ENCODE measurements at regions not wholly inside any gene's neighbourhood (a gene's known extent, or its start where the extent isn't known, plus 50 kb on each side); places are given as distances from the start of the nearest gene placed in this dataset.
"Not testable (repeated sequence)": the region's sequence is repeated elsewhere in the genome, so short reads cannot be mapped to it uniquely, and the experiment has no call there.

DNA sequence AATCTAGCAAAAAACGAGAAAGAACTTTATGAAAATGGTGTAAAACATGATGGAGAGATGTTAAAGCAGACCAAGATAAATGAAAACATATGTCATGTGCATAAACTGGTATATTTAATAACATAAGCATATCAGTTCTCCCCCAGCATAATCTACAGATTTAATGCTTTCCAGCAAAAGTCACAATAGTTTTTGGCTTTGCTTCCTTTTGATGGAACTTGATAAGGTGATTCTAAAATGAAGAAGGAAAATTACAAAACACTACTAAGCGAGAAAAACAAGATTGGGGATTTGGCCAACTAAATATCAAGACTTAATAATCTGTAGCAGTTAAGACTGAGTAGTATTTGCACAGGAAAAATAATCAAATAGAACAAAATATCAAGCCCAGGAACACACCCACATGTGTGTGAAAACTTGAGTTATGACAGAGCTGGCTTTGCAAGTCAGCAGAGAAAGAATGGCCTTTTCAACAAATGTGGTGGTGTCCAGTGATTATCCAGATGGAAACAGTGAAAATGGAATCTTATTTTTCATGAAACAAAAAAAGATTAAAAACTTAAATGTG, 83.7 kb upstream of the L3MBTL4 start:
- Mint-ChIP-seq H3K9me3 (no peaks in the 10 kb centered on the region), H3K27ac (no peak overlapping the region), H3K27me3 (no peaks in the 10 kb centered on the region), H3K36me3 (ENCODE audit: low read depth) (no peaks in the 10 kb centered on the region), H3K4me3 (no peak overlapping the region), H3K4me1 (ENCODE audit: low read depth) (no peaks in the 10 kb centered on the region)
- no peak for DNase-seq

GRCh38 chr18:6504605-6505497, 90.1 kb upstream of the L3MBTL4 start:
- no peaks in the 10 kb centered on the region for H3K36me3 Mint-ChIP-seq (ENCODE audit: low read depth)
- no peak overlapping the region for H3K4me3 Mint-ChIP-seq
- no peaks in the 10 kb centered on the region for H3K27me3 Mint-ChIP-seq
- no peaks in the 10 kb centered on the region for H3K4me1 Mint-ChIP-seq (ENCODE audit: low read depth)
- DNase-seq = no peak
- no peaks in the 10 kb centered on the region for H3K9me3 Mint-ChIP-seq
- no peak overlapping the region for H3K27ac Mint-ChIP-seq

DNA sequence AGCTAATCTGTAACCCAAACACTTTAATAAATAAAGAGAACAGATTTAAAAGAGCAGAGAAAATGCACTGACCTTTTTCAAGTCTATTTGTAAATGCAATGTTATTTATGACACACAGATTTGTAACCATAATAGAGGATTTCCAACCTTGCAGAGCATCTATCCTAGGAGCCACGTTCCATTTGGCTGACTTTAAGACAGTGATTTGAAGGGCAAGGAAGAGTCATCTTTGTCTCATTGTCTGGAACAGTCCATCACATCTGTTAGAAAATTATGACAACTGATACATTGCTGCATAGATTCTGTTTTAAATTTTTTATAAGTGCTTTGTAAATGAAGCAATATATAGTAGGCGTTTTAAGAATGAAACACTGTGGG, 90.8 kb upstream of the L3MBTL4 start:
- Mint-ChIP-seq H3K27me3 (no peaks in the 10 kb centered on the region), H3K36me3 (ENCODE audit: low read depth) (no peaks in the 10 kb centered on the region), H3K27ac (no peak overlapping the region), H3K4me3 (no peak overlapping the region), H3K4me1 (ENCODE audit: low read depth) (no peaks in the 10 kb centered on the region), H3K9me3 (no peaks in the 10 kb centered on the region)
- no peak for DNase-seq

DNA sequence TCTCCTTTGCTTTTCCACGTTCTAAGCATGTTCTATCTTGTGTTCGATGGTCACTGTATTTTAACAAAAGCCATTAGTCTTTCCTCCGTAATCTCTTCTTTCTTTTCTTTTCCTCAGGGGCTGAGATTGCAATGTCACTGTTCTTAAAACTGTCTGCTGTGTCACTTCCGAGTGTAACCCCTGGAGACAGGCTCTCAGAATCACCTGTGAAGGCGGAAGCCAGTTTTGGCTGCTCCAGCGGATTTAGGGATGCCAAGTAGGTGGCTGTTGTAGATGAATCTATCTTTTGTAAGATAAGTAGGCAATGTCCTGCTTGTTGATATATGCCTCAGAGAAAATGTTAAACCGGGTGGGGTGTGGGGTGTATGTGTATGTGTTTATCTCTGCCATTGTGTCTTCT, 94.7 kb upstream of the L3MBTL4 start:
- H3K27me3 Mint-ChIP-seq = no peaks in the 10 kb centered on the region

GRCh38 chr18:6509832-6510231, 95.1 kb upstream of the L3MBTL4 start:
- Mint-ChIP-seq H3K36me3 (ENCODE audit: low read depth) (no peaks in the 10 kb centered on the region), H3K4me3 (no peak overlapping the region), H3K27me3 (no peaks in the 10 kb centered on the region), H3K4me1 (ENCODE audit: low read depth) (no peaks in the 10 kb centered on the region), H3K9me3 (peaks cover 2% of the 10 kb centered on the region), H3K27ac (no peak overlapping the region)
- DNase-seq = no peak

More for the DNA sequence above, 94.7 kb upstream of the L3MBTL4 start:
- Mint-ChIP-seq H3K9me3 (peaks cover 2% of the 10 kb centered on the region), H3K4me3 (no peak overlapping the region), H3K36me3 (ENCODE audit: low read depth) (no peaks in the 10 kb centered on the region), H3K27ac (no peak overlapping the region), H3K4me1 (ENCODE audit: low read depth) (no peaks in the 10 kb centered on the region)
- DNase-seq = no peak

- no peaks in the 10 kb centered on the region for H3K27me3 Mint-ChIP-seq
- no peak overlapping the region for H3K4me3 Mint-ChIP-seq
Observed at GRCh38 chr18:6520901-6521300, 106.2 kb upstream of the L3MBTL4 start.

DNA sequence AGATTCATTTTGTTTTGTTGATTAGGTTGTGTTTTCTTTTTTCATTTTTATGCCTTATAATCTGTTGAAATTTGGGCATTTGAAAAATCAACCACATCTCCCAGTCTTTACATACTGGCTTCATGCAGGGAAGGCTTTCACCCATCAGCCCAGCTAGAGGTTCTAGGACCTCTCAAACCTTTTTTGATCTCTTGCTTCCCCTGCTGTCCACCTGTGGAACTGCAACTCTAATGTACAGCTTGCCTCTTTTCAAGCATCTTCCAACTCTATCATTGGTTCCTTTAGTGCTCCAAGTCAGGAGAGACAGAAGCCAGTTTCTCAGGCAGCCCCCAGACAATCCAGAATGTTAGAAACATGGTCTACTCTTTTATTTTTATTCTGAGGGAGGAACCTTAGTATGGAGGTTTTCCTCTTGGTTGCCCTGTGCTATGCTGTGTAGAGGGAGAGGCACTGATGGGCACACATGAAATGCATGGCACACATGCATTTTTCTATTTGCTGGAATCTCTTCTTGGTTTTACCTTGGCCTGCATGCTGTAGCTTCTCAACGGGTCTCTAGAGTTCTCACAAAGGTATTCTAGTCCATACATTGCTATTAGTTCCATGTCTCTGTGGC, 107.2 kb upstream of the L3MBTL4 start:
- H3K27me3 Mint-ChIP-seq = no peaks in the 10 kb centered on the region
- no peaks in the 10 kb centered on the region for H3K4me1 Mint-ChIP-seq (ENCODE audit: low read depth)
- no peak overlapping the region for H3K27ac Mint-ChIP-seq
- H3K36me3 Mint-ChIP-seq (ENCODE audit: low read depth) = no peaks in the 10 kb centered on the region
- DNase-seq = no peak
- peaks cover 17% of the 10 kb centered on the region for H3K9me3 Mint-ChIP-seq
- H3K4me3 Mint-ChIP-seq = no peak overlapping the region

More at GRCh38 chr18:6520901-6521300, 106.2 kb upstream of the L3MBTL4 start:
- H3K27ac Mint-ChIP-seq = no peak overlapping the region
- no peaks in the 10 kb centered on the region for H3K4me1 Mint-ChIP-seq (ENCODE audit: low read depth)
- no peak for DNase-seq
- H3K9me3 Mint-ChIP-seq = peaks cover 17% of the 10 kb centered on the region
- H3K36me3 Mint-ChIP-seq (ENCODE audit: low read depth) = no peaks in the 10 kb centered on the region

DNA sequence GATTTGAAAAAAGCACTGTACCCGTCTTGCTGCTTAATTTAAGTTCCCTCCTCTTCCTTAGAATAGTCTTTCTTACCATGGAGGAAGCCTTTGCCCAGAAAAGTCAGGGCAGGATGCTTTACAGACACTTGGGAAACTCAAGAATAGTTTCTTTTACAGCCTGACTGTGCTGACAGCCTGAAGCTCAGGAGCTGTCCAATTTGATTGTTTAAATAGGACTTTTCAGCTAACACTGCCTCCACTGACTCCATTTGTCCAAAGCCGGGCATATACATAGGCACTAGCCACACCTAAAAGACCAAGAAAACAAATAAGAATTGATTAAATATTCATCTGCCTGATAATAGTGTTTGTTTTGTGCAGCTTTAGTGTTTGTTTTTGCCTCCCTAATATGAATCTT, 110.9 kb upstream of the L3MBTL4 start:
- Mint-ChIP-seq H3K27me3 (no peaks in the 10 kb centered on the region), H3K9me3 (peaks cover 12% of the 10 kb centered on the region), H3K27ac (no peak overlapping the region), H3K36me3 (ENCODE audit: low read depth) (no peaks in the 10 kb centered on the region), H3K4me3 (no peak overlapping the region), H3K4me1 (ENCODE audit: low read depth) (no peaks in the 10 kb centered on the region)
- no peak for DNase-seq

DNA sequence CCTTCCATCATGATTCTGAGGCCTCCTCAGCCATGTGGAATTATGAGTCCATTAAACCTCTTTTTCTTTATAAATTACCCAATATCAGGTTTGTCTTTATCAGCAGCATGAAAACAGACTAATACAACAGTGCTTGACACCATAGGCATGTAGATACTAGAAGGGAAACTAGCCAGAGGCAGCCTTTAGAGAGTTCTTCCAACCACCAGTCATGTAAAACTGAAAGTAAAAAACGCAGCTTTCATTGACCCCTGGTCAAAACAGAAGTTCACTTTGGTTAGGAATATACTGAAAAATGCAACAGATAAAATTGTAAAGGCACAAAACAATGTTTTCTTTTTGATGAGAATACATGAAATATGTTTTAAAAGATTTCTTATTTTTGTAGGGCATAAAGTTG, 122.8 kb upstream of the L3MBTL4 start:
- H3K9me3 Mint-ChIP-seq = peaks cover 4% of the 10 kb centered on the region
- no peaks in the 10 kb centered on the region for H3K4me1 Mint-ChIP-seq (ENCODE audit: low read depth)
- H3K27ac Mint-ChIP-seq = no peak overlapping the region
- H3K4me3 Mint-ChIP-seq = no peak overlapping the region
- no peak for DNase-seq
- peaks cover 3% of the 10 kb centered on the region for H3K27me3 Mint-ChIP-seq
- H3K36me3 Mint-ChIP-seq (ENCODE audit: low read depth) = no peaks in the 10 kb centered on the region

DNA sequence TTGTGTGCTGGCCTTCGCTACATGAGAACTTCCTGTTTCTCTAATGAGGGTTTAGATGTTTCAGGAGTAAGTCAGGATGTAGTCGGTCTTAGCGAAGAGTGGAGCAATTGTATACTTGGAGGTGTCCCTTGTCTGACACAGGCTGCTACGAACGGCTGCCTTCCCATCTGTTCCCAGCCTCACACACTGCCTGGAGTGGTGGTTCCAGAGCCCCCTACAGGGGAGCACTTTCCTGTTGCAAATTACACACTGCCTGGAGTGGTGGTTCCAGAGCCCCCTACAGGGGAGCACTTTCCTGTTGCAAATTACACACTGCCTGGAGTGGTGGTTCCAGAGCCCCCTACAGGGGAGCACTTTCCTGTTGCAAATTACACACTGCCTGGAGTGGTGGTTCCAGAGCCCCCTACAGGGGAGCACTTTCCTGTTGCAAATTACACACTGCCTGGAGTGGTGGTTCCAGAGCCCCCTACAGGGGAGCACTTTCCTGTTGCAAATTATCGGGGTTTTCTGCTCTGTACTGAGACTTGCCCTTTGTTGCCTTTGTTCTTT, 126.5 kb upstream of the L3MBTL4 start:
- DNase-seq; H3K4me1 Mint-ChIP-seq (ENCODE audit: low read depth); H3K27ac Mint-ChIP-seq; H3K4me3 Mint-ChIP-seq; H3K36me3 Mint-ChIP-seq (ENCODE audit: low read depth); H3K9me3 Mint-ChIP-seq; H3K27me3 Mint-ChIP-seq: not testable (repeated sequence)

- H3K27me3 Mint-ChIP-seq = peaks cover 3% of the 10 kb centered on the region
- no peaks in the 10 kb centered on the region for H3K36me3 Mint-ChIP-seq (ENCODE audit: low read depth)
- H3K27ac Mint-ChIP-seq = no peak overlapping the region
- no peak for DNase-seq
- H3K4me3 Mint-ChIP-seq = no peak overlapping the region
- H3K9me3 Mint-ChIP-seq = peaks cover 4% of the 10 kb centered on the region
- no peaks in the 10 kb centered on the region for H3K4me1 Mint-ChIP-seq (ENCODE audit: low read depth)
Observed at GRCh38 chr18:6542296-6542695, 127.6 kb upstream of the L3MBTL4 start.

- peaks cover 4% of the 10 kb centered on the region for H3K9me3 Mint-ChIP-seq
- no peaks in the 10 kb centered on the region for H3K36me3 Mint-ChIP-seq (ENCODE audit: low read depth)
- no peaks in the 10 kb centered on the region for H3K4me1 Mint-ChIP-seq (ENCODE audit: low read depth)
- H3K27ac Mint-ChIP-seq = no peak overlapping the region
- DNase-seq = no peak
- H3K4me3 Mint-ChIP-seq = no peak overlapping the region
- peaks cover 3% of the 10 kb centered on the region for H3K27me3 Mint-ChIP-seq
Observed at GRCh38 chr18:6543330-6543908, 128.7 kb upstream of the L3MBTL4 start.

DNA sequence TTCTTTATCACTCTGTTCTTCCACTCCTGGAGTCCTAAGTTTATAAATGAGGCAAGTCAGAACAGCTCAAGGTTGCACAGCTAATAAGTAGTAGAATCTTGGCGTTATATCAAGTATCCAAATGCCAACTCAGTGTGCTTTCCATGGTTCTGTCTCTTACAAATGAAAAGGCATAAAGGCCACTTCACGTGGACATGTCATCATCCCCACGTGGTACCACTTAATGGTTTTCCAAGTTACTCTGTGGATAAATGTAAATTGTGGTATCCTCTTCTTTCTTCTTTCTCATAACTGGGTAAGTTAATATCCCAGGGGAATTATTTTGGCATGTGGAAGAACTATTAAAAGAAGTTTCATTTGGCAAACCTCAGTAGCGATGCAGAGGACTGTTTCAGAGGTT, 131.5 kb upstream of the L3MBTL4 start:
- no peaks in the 10 kb centered on the region for H3K36me3 Mint-ChIP-seq (ENCODE audit: low read depth)
- no peaks in the 10 kb centered on the region for H3K9me3 Mint-ChIP-seq
- no peaks in the 10 kb centered on the region for H3K4me1 Mint-ChIP-seq (ENCODE audit: low read depth)
- H3K4me3 Mint-ChIP-seq = no peak overlapping the region
- H3K27ac Mint-ChIP-seq = no peak overlapping the region
- H3K27me3 Mint-ChIP-seq = no peaks in the 10 kb centered on the region
- no peak for DNase-seq

- no peak overlapping the region for H3K27ac Mint-ChIP-seq
- no peaks in the 10 kb centered on the region for H3K9me3 Mint-ChIP-seq
- H3K27me3 Mint-ChIP-seq = no peaks in the 10 kb centered on the region
- H3K36me3 Mint-ChIP-seq (ENCODE audit: low read depth) = no peaks in the 10 kb centered on the region
- no peak overlapping the region for H3K4me3 Mint-ChIP-seq
- no peak for DNase-seq
- H3K4me1 Mint-ChIP-seq (ENCODE audit: low read depth) = no peaks in the 10 kb centered on the region
Observed at GRCh38 chr18:6547476-6547875, 132.8 kb upstream of the L3MBTL4 start.

All from activated T-cell treated with anti-CD3 and anti-CD28 coated beads, Interleukin-2, amount 50 U/mL, for 24 hours (primary cell).